ENCODE measurements at regions not wholly inside any gene's neighbourhood (a gene's known extent, or its start where the extent isn't known, plus 50 kb on each side); places are given as distances from the start of the nearest gene placed in this dataset.
A peak's percentile ranks its signal among the peaks of the same experiment; 100 is the strongest.

DNA sequence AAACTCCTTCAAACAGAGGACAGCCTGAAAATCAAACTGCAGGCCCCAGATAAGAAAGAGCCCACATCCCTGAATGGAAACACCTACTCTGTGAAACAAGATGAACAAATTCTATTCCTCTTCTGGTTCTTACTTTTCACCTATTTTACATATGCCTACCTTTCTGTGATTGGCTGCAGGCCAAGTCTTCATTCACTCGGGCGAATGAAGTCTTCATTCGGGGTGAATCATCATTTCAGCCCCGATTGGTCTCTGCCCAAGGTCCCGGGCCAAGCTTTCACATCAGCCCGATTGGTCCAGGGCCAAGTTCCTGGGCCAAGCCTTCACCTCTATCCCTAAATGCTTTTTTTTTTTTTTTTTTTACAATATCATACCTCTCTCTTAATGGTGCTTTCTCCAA lies 529.8 kb upstream of the ACTRT1 start:
- TF ChIP-seq POLR2A (IDR thresholded peaks at IDR 0.05; ENCODE audit: low read length): no peak
- no peak for TF ChIP-seq GATA1 (IDR thresholded peaks at IDR 0.05; ENCODE audit: low read depth, low read length)
- DNase-seq: no peak

DNA sequence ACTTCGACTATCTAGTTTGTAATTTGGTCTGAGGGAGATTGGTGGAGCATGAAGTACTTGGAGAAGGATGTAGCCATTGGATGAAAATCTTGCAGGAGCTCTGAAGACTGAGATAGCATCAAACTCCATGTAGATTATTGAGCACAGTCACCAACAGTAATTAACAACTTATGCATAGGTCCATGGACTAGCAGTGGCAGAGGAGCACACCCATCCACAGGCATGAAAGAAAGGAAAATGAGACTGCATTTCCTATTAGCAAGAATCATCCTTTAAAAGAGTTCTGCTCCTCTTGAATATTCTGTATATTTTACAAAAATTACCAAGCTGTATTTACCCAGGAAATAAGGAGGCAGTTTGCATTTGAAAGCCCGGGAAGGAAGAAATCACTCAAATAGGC lies 529.4 kb upstream of the ACTRT1 start:
- TF ChIP-seq GATA1 (IDR thresholded peaks at IDR 0.05; ENCODE audit: low read depth, low read length): no peak
- no peak for TF ChIP-seq POLR2A (IDR thresholded peaks at IDR 0.05; ENCODE audit: low read length)
- no peak for DNase-seq

DNA sequence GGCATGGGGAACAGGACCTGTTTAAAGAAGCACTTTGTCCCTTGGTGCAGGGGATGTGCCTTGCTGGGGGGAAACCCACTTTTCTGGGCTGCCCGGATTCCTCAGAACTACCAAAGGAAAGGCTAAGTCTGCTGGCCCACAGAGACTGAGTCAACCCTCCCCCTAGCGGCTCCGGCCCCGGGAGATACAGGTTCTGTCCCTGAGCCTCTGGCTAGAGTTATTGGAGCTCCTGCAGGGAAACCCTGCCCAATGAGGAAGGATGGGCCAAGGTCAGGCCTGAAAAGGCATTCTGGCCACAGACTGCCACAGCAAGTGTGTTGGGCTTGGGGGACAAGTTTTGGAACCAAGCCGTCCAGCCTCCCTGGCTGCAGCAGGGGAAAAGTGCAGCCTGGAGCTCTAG lies 490.9 kb upstream of the ACTRT1 start:
- no peak for TF ChIP-seq POLR2A (IDR thresholded peaks at IDR 0.05; ENCODE audit: low read length)
- TF ChIP-seq GATA1 (IDR thresholded peaks at IDR 0.05; ENCODE audit: low read depth, low read length): no peak
- no peak for DNase-seq

DNA sequence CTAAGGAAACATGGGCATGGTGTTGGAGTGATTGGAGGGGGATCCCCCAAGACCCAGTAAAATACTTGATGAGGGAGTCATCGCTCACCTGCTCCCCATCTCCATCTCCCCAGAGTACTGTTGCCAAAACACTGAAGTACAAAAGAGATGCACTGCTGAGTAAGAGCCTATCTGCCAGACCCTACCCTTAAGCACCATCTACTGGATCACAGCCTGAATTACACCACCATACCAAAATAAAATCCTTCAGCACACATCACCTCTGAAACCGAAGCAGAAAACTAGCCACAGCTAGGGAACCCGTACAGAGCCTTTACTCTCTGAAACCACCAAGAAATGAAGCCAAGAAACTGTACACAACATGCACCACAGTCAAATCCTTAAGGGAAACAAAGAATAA lies 466.3 kb upstream of the ACTRT1 start:
- DNase-seq: peak in 1 of 2 experiments; percentile 0
- no peak for TF ChIP-seq GATA1 (IDR thresholded peaks at IDR 0.05; ENCODE audit: low read depth, low read length)
- no peak for TF ChIP-seq POLR2A (IDR thresholded peaks at IDR 0.05; ENCODE audit: low read length)

DNA sequence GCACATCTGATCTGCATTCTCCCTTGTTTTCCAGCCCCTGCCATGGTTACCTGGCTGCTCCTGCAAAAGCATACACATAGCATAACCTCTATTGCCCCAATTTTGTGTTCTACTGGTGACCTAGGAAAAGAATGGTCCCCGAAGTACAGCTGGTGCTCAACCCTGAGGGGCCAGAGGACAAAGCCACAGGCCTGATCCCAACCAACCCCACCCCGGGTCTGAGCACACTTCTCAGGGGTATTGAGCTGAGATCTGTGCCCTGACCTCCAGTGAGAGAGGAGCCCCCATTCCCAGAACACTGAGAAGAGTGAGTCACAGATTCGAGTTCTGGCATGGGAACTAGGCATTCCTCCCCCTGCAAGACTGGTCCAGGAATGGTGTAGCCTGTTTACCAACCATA lies 465.5 kb upstream of the ACTRT1 start:
- no peak for DNase-seq
- TF ChIP-seq GATA1 (IDR thresholded peaks at IDR 0.05; ENCODE audit: low read depth, low read length): no peak
- TF ChIP-seq POLR2A (IDR thresholded peaks at IDR 0.05; ENCODE audit: low read length): no peak

DNA sequence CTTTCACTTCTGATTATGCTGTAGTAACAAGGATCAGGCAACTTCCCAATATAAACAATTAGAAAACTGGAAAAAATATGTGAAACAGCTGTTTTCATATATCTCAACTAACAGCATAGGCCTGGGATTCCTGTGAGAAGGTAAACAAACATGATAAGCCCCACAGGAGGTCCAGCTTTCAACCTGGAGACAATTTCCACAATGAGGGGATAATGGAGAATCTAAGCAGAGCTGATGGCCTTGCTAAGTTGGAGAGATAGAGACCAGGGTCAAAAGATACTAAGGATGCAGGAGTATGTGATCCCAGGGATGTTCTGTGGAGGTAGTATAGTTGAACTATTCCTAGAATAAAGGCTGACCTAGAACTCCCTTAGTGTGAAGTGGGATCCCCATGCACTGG lies 452.3 kb upstream of the ACTRT1 start:
- TF ChIP-seq GATA1 (IDR thresholded peaks at IDR 0.05; ENCODE audit: low read depth, low read length) (no peak), POLR2A (IDR thresholded peaks at IDR 0.05; ENCODE audit: low read length) (no peak)
- DNase-seq: no peak

- TF ChIP-seq POLR2A (IDR thresholded peaks at IDR 0.05; ENCODE audit: low read length) (no peak), GATA1 (IDR thresholded peaks at IDR 0.05; ENCODE audit: low read depth, low read length) (no peak)
- no peak for DNase-seq
Observed at GRCh38 chrX:128464116-128464515, 411.9 kb upstream of the ACTRT1 start.

DNA sequence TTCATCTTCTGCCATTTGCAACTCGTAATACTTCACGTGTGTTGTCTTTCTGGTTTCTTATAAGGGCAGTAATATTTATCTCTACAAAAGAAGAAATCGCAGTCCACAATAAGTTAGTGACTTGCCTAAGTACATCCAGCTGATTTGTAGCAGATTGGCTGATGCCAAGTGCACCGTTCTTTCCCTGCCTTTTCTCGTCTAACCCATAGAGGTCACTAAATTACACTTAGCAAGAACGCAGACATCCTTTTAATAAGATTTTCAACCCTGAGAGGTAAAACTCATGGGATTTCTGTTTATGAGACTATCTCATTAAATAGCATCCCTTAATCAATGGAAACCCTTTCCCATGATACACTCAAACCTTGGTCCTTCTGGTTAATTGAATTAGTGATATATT lies 408.6 kb upstream of the ACTRT1 start:
- no peak for TF ChIP-seq GATA1 (IDR thresholded peaks at IDR 0.05; ENCODE audit: low read depth, low read length)
- TF ChIP-seq POLR2A (IDR thresholded peaks at IDR 0.05; ENCODE audit: low read length): no peak
- DNase-seq: no peak

GRCh38 chrX:128458888-128459287 lies 406.7 kb upstream of the ACTRT1 start:
- DNase-seq: no peak
- no peak for TF ChIP-seq GATA1 (IDR thresholded peaks at IDR 0.05; ENCODE audit: low read depth, low read length)
- TF ChIP-seq POLR2A (IDR thresholded peaks at IDR 0.05; ENCODE audit: low read length): no peak

DNA sequence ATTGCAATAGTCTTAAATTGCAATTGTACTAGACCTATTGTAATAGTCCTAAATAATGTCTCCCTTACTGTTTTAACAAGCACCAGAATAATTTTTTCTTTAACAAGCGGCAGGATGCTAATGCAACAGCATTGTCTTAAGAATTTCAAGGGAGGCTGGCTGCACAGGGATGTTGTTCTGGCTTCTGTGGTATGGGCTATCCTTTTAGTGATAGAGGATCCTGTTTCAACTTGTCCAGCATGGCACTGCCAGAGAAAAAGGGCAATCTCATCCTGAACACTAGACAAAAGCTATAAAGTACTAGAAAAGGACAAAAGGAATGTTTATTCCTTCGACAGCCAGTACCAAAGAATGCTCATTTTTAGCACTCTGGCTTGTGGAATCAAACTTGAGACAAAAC lies 405.5 kb upstream of the ACTRT1 start:
- TF ChIP-seq POLR2A (IDR thresholded peaks at IDR 0.05; ENCODE audit: low read length) (no peak), GATA1 (IDR thresholded peaks at IDR 0.05; ENCODE audit: low read depth, low read length) (no peak)
- DNase-seq: no peak

- DNase-seq: no peak
- TF ChIP-seq GATA1 (IDR thresholded peaks at IDR 0.05; ENCODE audit: low read depth, low read length) (no peak), POLR2A (IDR thresholded peaks at IDR 0.05; ENCODE audit: low read length) (no peak)
Observed at GRCh38 chrX:128439159-128439558, 387.0 kb upstream of the ACTRT1 start.

GRCh38 chrX:128438082-128438481 lies 385.9 kb upstream of the ACTRT1 start:
- TF ChIP-seq GATA1 (IDR thresholded peaks at IDR 0.05; ENCODE audit: low read depth, low read length) (no peak), POLR2A (IDR thresholded peaks at IDR 0.05; ENCODE audit: low read length) (no peak)
- DNase-seq: no peak

GRCh38 chrX:128436397-128437103 lies 384.3 kb upstream of the ACTRT1 start:
- TF ChIP-seq POLR2A (IDR thresholded peaks at IDR 0.05; ENCODE audit: low read length) (no peak), GATA1 (IDR thresholded peaks at IDR 0.05; ENCODE audit: low read depth, low read length) (no peak)
- no peak for DNase-seq

GRCh38 chrX:128425546-128425945 lies 373.3 kb upstream of the ACTRT1 start:
- TF ChIP-seq POLR2A (IDR thresholded peaks at IDR 0.05; ENCODE audit: low read length) (no peak), GATA1 (IDR thresholded peaks at IDR 0.05; ENCODE audit: low read depth, low read length) (no peak)

DNA sequence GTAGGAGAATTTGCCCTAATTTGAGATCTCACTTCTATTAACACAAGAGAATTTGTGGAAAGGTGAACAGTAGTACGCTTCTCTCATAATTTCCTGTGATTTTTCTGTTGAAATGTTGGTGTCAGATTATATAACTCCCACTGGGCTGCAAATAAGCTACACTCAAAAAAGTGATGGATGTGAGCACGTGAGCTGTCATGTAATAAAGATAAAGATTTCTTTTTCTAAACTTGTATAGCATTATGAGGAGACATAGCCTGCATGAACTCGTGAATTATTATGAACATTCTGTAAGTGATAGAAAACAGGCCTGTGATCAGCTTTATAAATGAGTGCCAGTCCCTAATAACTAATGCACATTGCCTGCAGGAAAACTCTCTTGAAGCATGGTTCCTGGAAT lies 356.6 kb upstream of the ACTRT1 start:
- DNase-seq: no peak
- TF ChIP-seq GATA1 (IDR thresholded peaks at IDR 0.05; ENCODE audit: low read depth, low read length) (no peak), POLR2A (IDR thresholded peaks at IDR 0.05; ENCODE audit: low read length) (no peak)

More at GRCh38 chrX:128425546-128425945, 373.3 kb upstream of the ACTRT1 start:
- DNase-seq: no peak
